ENCODE measurements at regions not wholly inside any gene's neighbourhood (a gene's known extent, or its start where the extent isn't known, plus 50 kb on each side); places are given as distances from the start of the nearest gene placed in this dataset.

DNA sequence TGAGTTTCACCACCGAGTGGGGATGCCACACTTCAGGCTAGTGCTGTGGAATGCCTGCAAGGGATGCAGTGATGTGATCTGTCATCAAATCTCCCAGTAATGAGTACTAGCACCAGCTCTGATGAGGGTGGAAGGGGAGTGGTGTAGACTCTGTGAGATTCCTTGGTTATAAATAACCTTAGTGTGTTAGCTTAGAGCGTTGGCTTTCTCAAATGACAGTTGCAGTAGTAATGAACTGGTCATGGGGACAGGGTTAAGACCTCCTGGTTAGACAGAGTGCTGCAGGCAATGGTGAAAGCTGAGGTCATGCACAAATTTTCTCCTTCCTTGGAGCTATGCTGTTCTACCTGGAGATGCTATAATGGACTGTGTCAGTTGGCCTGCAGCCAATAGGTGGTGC is 1063.4 kb upstream of the CRIM1 start:
- TF ChIP-seq, protein P1, sequence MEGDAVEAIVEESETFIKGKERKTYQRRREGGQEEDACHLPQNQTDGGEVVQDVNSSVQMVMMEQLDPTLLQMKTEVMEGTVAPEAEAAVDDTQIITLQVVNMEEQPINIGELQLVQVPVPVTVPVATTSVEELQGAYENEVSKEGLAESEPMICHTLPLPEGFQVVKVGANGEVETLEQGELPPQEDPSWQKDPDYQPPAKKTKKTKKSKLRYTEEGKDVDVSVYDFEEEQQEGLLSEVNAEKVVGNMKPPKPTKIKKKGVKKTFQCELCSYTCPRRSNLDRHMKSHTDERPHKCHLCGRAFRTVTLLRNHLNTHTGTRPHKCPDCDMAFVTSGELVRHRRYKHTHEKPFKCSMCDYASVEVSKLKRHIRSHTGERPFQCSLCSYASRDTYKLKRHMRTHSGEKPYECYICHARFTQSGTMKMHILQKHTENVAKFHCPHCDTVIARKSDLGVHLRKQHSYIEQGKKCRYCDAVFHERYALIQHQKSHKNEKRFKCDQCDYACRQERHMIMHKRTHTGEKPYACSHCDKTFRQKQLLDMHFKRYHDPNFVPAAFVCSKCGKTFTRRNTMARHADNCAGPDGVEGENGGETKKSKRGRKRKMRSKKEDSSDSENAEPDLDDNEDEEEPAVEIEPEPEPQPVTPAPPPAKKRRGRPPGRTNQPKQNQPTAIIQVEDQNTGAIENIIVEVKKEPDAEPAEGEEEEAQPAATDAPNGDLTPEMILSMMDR (IDR thresholded peaks at IDR 0.05; ENCODE audit: insufficient read depth, low read length) = no peak
- no peak for TF ChIP-seq SPI1 (IDR thresholded peaks at IDR 0.05; ENCODE audit: borderline replicate concordance, low read depth)

Data from HL-60 (cell line).